AG09319 (cell line): ENCODE measurements at regions not wholly inside any gene's neighbourhood (a gene's known extent, or its start where the extent isn't known, plus 50 kb on each side); places are given as distances from the start of the nearest gene placed in this dataset.

ENCODE experiments used
- DNase-seq: peaks from one replicate; pipeline ENCODE4 v3.0.0-alpha.2; 2010; ENCODE audit warnings: low read depth; ENCODE audit errors: extremely low read depth
- TF ChIP-seq, protein P1 (sequence below): IDR thresholded peaks from 2 replicates; pipeline ENCODE4 v1.5.1; 2011; ENCODE audit warnings: low read depth, mild to moderate bottlenecking, inconsistent platforms, low read length, moderate library complexity

DNA sequence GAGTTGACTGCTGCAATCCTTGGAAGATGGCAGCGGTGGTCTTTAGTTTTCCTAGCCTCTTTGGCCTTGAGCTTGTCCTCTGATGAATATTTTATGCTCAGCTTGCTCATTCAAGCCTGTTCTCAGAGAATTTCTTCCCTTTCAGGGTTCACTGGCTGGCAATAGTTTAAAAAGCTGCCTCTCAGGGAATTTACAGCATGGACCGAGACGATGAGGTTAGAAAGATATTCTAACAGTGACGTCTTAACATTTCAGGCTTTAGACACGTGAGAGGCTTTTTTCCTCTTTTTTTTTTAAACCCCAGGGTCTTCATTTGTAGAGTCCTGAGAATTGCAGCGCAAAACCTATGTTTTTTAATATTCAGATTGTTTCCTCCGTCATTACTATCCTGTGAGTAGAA, 120.3 kb upstream of the CLSTN2 start:
- no peak for DNase-seq
- TF ChIP-seq, protein P1, sequence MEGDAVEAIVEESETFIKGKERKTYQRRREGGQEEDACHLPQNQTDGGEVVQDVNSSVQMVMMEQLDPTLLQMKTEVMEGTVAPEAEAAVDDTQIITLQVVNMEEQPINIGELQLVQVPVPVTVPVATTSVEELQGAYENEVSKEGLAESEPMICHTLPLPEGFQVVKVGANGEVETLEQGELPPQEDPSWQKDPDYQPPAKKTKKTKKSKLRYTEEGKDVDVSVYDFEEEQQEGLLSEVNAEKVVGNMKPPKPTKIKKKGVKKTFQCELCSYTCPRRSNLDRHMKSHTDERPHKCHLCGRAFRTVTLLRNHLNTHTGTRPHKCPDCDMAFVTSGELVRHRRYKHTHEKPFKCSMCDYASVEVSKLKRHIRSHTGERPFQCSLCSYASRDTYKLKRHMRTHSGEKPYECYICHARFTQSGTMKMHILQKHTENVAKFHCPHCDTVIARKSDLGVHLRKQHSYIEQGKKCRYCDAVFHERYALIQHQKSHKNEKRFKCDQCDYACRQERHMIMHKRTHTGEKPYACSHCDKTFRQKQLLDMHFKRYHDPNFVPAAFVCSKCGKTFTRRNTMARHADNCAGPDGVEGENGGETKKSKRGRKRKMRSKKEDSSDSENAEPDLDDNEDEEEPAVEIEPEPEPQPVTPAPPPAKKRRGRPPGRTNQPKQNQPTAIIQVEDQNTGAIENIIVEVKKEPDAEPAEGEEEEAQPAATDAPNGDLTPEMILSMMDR: no peak

- TF ChIP-seq, protein P1: no peak
- no peak for DNase-seq
Measured at GRCh38 chr3:139811331-139811730, 123.7 kb upstream of the CLSTN2 start.

DNA sequence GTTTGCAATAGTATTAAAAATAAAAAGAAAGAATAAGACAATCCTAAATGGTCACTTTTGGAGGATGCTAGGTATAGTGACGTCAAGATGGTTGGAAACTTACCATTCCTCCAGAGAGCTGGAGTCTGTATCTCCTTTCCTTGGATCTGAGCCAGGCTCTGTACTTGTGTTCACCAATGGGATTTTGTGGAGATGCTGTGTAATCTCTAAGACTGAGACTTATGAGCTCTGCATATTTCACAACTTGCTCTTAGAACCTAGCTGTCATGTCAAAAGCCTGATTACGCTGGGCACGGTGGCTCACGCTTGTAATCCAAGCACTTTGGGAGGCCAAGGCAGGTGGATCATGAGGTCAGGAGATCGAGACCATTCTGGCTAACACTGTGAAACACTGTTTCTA, 126.8 kb upstream of the CLSTN2 start:
- no peak for DNase-seq
- TF ChIP-seq, protein P1: no peak

DNA sequence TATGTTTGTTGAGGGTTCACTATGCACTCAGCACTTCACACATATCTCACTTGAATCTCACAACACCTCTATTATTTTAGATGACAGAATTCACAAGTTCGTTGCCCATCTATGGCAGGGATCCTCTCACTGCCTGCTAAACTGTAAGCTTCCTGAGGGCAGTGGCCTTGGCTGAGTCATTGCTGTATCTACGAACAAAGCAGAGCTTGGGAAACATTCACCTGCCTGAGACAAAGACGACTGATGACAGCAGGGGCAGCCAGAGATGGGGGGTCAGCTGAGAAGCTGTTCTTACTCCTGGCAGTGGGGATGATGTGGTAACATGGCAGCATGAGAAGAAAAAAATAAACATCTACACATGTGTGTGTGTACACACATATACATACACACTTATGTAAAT, 125.5 kb upstream of the NMNAT3 start:
- TF ChIP-seq, protein P1: no peak
- no peak for DNase-seq

- TF ChIP-seq, protein P1: no peak
- DNase-seq: no peak
Measured at GRCh38 chr3:139797724-139798343, 120.1 kb upstream of the NMNAT3 start.

DNA sequence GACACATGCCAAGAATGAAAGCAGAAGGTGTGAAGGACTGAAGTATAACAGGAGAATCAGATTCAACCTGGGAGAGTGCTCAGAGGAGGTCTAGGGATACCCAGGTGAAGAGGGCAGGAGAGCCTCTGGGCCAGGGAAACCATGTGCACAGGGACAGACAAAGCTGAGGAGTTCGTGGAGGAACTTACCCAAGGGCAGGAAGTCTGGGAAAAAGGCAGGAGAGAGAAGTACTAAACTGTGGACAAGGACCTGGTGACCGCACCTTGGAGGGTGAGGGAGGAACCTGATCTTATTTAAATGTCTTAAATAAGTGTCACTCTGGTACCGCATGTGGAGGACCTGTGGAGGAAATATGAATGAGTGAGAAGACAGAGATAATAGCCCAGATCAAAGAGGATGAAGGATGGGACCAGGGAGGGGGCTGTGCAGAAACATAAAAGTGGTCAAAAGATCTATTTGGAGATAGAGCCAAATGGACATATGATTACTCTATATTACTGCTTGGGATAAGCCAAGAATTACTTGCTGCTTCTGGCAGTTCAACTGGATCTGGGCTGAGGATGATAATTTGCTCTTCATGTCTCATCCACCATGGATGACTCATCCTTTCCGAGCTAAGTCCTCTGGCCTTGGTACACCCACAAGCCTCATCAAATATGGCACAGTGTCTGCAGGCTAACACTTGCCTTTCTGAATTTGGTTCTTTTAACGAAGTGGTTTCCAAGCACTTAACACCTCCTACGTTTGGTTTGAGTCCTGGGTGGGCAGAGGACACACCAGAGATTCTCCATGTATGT, 116.9 kb upstream of the NMNAT3 start:
- TF ChIP-seq, protein P1: no peak
- no peak for DNase-seq

DNA sequence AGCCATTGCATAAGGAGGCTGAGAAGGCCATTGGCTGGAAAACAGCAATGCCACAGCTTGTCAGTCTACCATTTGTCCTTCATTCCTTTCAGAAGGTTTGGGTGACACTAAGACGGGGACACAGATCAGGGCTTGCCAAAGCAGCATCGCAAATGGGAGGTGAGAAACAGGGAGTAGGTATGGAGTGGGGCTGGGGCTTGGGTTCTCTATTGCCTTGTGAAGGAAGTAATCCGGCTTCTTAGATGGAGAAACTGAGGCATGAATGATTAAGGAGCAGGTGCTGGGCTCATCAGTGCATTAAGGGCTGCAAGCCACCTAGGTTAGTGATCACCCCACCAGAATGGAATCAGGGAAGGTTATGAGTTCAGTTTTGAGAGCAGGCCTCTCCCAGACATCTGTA, 115.6 kb upstream of the NMNAT3 start:
- DNase-seq: no peak
- TF ChIP-seq, protein P1: no peak
